NCI-H2196 treated with DMSO at 0.1 percent for 48 hours (cell line): ENCODE measurements at regions not wholly inside any gene's neighbourhood (a gene's known extent, or its start where the extent isn't known, plus 50 kb on each side); places are given as distances from the start of the nearest gene placed in this dataset.

ENCODE experiments used
- DNase-seq: peaks from one replicate; lab custom pipeline; 2025; ENCODE audit not compliant: unreplicated experiment; lab: John Stamatoyannopoulos, UW

GRCh38 chr18:50475538-50476193 lies 84.2 kb upstream of the MAPK4 start:
- no peak for DNase-seq

GRCh38 chr18:50492097-50492496 lies 67.8 kb upstream of the MAPK4 start:
- no peak for DNase-seq

GRCh38 chr18:50494569-50494968 lies 65.3 kb upstream of the MAPK4 start:
- no peak for DNase-seq

- no peak for DNase-seq
Observed at GRCh38 chr18:50506362-50506761, 53.5 kb upstream of the MAPK4 start.

- peak; percentile 3 for DNase-seq
Observed at GRCh38 chr18:50507120-50507590, 52.7 kb upstream of the MAPK4 start.

GRCh38 chr18:50508228-50508627 lies 51.7 kb upstream of the MAPK4 start:
- no peak for DNase-seq

- DNase-seq: no peak
Observed at GRCh38 chr18:50509012-50509411, 50.9 kb upstream of the MAPK4 start.
